AG10803 (cell line): ENCODE measurements at regions not wholly inside any gene's neighbourhood (a gene's known extent, or its start where the extent isn't known, plus 50 kb on each side); places are given as distances from the start of the nearest gene placed in this dataset.

ENCODE experiments used
- DNase-seq: peaks from one replicate; pipeline ENCODE4 v3.0.0; 2010; ENCODE audit warnings: low read depth
- H3K4me3 ChIP-seq: 2 replicates; pipeline ENCODE4 v1.5.1; 2011; ENCODE audit warnings: mild to moderate bottlenecking, low read length, control low read depth
- TF ChIP-seq, protein P1 (sequence below): conservative IDR thresholded peaks from 2 replicates; pipeline ENCODE4 v1.5.1; 2011; ENCODE audit warnings: mild to moderate bottlenecking, low read length, control low read depth, inconsistent platforms

DNA sequence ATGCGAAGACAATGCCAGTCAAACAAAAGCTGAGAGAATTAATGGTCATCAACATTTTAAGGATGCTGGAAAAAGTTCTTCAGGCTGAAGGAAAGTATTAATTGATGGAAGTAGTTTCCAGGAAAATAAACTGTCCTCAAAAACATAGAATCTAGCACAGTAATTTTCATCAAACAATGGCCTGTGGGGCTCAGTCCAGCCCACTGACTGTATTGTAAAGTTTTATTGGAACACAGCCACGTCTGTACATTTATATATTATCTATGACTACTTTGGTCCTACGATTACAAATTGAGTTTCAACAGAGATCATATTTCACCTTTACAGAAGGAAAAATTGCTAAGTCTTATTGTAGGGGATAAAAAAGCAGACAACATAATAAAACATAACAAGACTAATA lies 484.5 kb downstream of the KCNJ2 start:
- no peak overlapping the region for H3K4me3 ChIP-seq
- TF ChIP-seq, protein P1, sequence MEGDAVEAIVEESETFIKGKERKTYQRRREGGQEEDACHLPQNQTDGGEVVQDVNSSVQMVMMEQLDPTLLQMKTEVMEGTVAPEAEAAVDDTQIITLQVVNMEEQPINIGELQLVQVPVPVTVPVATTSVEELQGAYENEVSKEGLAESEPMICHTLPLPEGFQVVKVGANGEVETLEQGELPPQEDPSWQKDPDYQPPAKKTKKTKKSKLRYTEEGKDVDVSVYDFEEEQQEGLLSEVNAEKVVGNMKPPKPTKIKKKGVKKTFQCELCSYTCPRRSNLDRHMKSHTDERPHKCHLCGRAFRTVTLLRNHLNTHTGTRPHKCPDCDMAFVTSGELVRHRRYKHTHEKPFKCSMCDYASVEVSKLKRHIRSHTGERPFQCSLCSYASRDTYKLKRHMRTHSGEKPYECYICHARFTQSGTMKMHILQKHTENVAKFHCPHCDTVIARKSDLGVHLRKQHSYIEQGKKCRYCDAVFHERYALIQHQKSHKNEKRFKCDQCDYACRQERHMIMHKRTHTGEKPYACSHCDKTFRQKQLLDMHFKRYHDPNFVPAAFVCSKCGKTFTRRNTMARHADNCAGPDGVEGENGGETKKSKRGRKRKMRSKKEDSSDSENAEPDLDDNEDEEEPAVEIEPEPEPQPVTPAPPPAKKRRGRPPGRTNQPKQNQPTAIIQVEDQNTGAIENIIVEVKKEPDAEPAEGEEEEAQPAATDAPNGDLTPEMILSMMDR, result no peak
- DNase-seq, result no peak

DNA sequence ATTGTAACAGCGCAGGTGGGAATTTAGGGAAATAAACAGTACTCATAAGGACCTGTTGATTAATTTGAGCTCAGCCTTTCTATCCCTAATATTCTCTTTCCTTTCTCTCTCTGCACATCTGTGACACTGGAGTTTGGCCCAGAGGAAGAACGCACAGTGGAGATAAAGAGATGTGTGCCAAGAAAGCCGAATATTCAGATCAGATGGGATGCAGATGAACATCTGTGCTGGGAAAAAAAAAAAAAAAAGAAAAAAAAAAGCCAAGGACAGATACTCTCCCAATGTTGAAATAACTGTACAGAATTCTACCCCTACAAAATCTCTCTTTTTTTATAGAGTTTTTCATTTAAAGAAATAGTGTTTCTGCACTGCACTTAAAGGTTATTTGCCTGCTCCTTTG lies 485.4 kb downstream of the KCNJ2 start:
- TF ChIP-seq, protein P1, result no peak
- peak; percentile 23 for DNase-seq
- H3K4me3 ChIP-seq, result no peak overlapping the region

DNA sequence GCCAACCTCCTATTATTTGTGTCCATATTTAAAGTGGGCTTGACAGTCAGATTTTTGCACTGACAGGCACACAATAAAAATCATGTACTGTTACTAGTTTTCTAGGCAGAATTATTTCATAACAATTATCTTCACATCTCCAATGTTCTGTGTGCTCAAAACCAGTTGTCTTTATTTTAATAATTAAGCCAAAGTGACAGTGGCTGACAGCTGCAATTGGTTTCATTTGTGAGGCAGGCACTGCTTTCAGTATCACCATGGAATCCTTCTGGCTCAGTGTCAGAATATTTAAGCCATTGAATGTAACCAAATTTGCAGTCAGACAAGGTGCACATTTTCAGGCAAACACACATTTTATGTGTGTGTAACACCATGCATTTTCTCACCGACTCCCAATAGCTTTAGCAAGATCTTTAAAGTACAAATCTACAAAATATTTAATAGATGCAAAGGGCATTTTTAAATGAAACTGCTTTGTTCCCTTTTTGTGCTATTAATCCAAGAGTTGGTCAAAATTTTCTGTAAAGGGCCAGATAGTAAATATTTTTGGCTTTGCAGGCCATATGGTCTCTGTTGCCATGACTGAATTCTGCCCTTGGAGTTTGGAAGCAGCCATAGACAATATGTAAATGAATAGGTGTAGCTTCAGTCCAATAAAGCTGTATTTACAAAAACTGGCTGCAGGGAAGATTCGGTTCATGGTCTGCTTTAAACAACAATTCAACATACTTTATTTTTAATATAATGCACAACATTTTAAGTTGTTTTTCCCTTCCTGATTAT lies 486.0 kb downstream of the KCNJ2 start:
- no peak overlapping the region for H3K4me3 ChIP-seq
- DNase-seq, result no peak

DNA sequence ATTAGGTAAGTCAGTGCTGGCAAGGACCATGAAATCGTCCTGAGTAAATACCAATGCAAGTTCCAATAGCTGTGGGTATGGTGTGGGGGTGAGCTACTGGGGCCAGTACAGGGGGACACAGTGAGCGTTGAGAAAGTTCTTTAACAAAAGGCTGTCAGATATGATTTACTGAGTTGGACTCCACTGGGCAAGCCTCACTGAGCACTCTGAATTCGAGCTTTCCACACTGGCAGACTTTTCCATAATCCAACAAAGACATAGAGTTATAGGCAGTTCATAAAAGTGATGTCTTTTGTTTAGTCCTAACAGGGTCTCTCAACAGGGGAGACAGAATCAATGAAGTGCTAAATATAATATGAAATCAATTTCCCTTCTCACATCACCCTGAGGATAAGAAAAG lies 489.0 kb downstream of the KCNJ2 start:
- no peak for DNase-seq
- TF ChIP-seq, protein P1, result no peak
- H3K4me3 ChIP-seq, result no peak overlapping the region

More for the DNA sequence above, 486.0 kb downstream of the KCNJ2 start:
- TF ChIP-seq, protein P1, result no peak

DNA sequence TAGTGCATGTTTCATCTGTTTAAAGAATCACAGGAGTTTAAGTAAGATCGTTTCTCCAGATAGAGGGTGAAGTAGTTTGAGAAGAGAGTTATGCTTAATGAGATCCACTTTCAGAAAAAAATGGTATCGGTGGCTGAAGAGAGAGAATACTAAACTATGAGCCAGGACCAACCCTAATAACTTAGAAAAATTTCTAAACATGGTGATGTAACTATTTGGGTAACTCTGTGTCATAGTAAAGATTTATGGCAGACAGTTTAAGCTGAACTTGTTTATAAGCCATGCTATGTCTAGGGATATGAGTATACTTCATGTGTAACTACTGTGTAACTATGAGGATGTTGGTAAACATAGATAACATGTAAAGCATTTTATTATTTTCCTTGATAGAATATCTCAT lies 489.5 kb downstream of the KCNJ2 start:
- TF ChIP-seq, protein P1, result no peak
- no peak overlapping the region for H3K4me3 ChIP-seq
- no peak for DNase-seq

DNA sequence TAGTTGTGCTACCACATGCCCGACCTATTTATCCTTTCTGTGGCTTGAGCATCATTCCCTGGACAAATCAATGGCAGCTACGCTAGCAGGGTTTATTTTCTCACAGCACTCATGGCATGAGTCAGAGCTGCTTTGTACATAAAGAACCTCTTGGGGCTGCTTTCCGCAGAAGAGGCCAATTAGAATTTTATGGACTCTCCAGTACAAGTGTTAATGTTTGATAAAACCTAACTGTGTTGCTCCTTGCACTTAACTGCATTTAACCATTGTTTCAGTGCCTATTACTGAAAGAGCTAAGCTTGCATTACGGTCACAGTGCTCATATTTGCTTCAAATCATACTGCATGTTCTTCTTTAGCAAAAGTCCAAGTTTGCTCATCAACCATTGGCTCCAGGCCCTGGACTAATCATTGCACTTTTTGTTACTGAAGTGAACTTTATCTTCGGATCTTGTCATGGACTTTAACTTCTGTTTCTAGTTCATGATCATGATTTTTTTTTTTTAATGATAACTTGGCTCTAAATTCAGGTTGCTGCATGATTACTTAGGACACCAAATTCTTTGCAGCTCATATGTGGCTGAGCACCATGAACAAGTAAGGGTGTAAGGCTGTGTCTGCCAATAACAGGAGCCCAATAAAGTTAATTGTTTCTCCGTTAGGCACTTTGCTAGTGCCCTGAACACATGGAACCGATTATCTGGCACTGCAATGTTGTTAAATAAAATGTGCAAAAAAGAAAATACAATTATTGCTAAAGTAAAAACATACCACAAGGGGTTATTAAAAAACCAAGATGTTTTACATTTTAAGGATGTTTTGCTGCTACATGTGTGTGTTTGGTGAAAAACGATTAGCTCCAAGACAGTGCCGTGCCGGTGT lies 492.2 kb downstream of the KCNJ2 start:
- H3K4me3 ChIP-seq, result no peak overlapping the region
- peak; percentile 4 for DNase-seq
- TF ChIP-seq, protein P1, result no peak
